GM18951 (cell line): ENCODE measurements at regions not wholly inside any gene's neighbourhood (a gene's known extent, or its start where the extent isn't known, plus 50 kb on each side); places are given as distances from the start of the nearest gene placed in this dataset.
"Not testable (repeated sequence)": the region's sequence is repeated elsewhere in the genome, so short reads cannot be mapped to it uniquely, and the experiment has no call there.

Experiments used
- POLR2A ChIP-seq: IDR thresholded peaks from 4 replicates; pipeline ENCODE4 v1.6.1; 2011; ENCODE audit warnings: mild to moderate bottlenecking; ENCODE audit not compliant: insufficient read length, insufficient read depth; ENCODE audit errors: extremely low read depth
- in situ Hi-C: fragments of 300-500 bp; cut with MboI; formaldehyde crosslinking; loops from one replicate; pipeline ENCODE4 v1.12.0; 2022; ENCODE audit warnings: low sequenced_read_pairs, mixed read lengths, inconsistent platforms; ENCODE audit not compliant: unreplicated experiment

DNA sequence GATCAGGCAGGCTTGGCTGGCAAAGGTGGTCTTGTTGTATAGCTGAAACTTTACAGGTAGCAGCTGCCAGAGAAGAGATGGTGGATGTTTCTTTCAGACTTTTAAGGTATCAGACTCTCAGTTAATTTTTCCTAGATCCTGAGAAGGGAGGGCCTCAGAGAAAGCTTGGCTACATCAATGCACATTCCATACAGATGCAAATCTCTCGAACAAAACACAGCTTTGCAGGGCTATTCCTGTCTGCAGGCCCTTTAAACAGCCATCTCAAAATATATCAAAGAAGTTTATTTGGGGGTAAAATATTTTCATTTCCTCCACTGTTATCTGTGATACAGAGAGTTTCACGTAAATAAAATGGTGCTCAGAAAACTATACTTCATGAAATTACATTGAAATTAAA, 1584.4 kb downstream of the EFNA5 start:
- no peak for TF ChIP-seq POLR2A
- in situ Hi-C loops: no loop called here

DNA sequence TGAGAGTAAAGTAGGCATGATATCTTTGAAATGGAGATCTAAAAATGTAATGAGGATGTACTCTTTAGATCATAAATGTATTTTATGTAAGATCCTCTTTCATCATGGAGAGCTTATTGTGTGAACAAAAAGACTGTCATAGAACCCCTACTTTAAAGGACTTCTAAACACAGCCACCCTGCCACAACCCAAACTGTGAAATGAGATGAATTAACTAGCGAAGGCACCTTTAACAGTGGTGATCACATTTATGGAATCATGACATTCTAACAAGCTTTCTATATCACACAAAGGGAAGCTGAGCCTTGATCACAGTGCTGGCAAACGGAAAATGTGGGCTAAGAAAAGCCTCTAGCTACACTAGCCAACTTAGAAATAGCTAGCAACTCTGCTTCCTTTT, 1585.2 kb downstream of the EFNA5 start:
- TF ChIP-seq POLR2A: no peak
- in situ Hi-C loops: no loop called here

DNA sequence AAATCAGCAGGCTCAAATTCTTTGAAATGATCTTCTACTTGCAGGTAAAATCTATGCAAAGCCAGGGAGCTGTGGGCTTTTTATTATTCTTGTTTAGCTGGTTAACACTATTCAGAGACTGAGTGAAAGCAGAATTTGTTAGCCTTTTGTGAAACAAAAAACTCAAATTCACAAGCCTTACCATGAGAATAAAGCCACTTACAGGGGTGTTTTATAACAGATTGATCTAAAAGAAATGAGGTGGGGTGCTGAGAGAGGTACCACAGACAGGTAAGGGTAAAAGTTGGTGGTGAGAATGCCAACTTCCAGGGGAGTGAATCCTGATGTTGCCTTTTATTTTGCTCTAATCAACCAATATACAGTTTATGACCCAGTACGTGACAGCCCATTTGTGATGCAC, 1585.6 kb downstream of the EFNA5 start:
- in situ Hi-C loops: no loop called here
- no peak for TF ChIP-seq POLR2A

DNA sequence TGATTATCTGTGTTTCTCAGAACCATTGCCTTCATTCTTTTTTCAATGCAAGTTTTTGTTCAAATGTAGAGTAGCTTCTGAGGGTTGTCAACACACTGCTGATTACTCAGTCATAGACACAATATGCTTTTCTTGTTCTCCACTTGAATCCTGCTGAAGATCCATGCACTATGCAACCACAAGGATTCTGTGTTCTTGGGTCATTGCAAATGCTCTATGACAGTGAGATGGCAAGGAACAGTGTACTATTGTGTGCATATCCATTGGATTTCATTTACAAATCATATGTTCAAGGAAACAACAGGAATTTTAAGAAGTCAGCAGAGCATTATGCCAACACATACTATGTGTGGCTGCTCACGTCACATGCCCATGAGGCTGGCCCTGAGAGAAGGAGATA, 1590.2 kb downstream of the EFNA5 start:
- no peak for TF ChIP-seq POLR2A
- in situ Hi-C loops: no loop called here

DNA sequence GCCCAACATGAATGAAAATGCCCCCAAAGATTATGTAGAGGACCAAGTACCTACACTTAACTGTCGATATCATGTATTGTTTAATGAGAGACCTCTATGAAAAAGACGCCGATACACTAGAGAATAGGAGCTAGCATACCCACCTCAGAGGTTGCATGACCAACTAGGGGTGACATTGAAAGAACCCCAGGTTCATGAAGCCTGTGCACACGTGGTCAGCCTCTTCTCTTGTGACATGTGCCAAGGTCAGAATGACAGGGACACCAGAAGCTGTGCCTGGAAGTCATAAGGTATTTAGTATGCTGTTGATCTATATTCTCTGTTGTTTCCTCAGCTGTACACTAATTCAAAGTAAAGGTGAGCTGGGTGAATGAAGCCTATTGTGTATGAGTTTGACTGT, 1594.1 kb downstream of the EFNA5 start:
- no peak for TF ChIP-seq POLR2A
- in situ Hi-C loops: no loop called here

DNA sequence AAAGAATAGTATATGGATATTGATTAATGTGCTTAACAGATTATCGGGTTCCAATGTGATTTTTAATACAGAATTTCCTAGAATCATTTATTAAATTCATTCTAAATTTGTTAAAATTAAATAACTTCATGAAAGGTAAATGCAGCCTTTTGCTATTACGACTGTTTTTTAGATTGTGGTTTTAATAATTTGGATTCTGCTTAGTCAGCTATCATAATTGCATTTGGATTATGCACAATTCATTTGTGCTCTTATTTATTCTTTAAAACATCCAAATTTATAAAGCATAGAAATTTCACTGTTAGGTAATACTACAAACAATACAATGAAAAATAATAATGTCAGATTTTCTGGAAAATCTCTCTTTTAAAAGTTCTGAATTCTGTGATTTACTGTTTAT, 1598.5 kb downstream of the EFNA5 start:
- in situ Hi-C loops: no loop called here
- TF ChIP-seq POLR2A: no peak

DNA sequence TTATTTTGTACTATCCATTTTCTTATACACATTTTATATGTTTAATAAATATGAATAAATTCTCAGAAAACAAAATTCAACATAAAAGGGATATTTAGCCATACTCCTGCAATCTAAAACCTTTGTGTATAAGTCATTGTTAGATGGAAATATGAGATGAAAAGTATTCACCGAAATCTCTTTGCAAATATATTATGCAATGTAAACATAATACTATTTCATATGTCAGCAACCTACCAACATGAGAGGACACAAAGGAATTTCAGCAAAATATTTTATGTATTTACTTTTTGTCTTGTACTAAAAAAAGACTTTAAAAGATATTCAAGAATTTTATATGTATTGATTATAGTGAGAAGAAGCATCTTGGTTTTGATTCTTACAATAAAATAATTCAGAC, 1623.4 kb downstream of the EFNA5 start:
- no peak for TF ChIP-seq POLR2A
- in situ Hi-C loops: no loop called here

DNA sequence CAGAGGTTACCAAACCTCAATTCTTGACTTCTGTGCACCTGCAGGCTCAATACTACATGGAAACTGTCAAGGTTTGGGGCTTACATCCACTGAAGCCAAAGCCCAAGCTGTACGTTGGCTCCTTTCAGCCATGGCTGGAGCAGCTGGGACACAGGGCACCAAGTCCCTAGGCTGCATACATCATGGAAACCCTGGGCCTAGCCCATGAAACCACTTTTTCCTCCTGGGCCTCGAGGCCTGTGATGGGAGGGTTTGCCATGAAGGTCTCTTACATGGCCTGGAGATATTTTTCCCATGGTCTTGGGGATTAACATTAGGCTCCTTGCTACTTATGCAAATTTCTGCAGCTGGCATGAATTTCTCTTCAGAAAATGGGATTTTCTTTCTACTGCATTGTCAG, 1638.7 kb downstream of the EFNA5 start:
- in situ Hi-C loops: not testable (repeated sequence)

DNA sequence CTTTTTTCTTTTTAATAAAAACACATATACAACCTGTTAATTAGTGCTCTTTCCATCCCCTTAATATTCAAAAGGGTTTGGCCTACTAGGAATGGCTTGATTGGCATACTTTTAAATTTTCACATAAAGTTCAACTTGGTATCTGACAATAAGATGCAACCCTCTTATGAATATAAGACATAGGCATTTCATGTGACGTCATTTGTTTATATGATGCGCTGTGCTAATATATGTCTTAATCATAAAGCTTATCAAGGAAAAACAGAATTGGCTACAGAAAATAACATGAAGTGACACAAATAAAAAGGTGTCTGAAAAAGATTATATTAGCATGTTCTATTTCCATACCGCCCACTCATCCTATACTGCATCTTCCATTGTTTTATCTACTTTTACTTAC, 1642.4 kb downstream of the EFNA5 start:
- in situ Hi-C loops: no loop called here

DNA sequence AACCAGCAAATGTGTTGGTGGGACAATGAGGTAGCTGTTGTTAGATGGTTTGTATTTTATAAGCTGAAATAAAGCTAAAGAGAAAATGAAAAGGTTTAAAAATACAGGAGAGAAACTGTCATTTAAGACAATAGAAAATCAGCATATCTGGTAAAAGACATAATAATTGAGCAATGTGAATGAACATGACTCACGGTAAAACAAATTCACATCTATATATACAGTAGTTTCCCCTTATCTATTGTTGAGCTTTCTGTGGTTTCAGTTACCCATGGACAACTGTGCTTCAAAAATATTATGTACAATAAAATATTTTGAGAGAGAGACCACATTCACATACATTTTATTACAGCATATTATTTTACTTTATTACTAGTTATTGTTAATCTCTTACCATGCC, 1649.8 kb downstream of the EFNA5 start:
- in situ Hi-C loops: no loop called here
- no peak for TF ChIP-seq POLR2A

More for the DNA sequence above, 1642.4 kb downstream of the EFNA5 start:
- TF ChIP-seq POLR2A: no peak

DNA sequence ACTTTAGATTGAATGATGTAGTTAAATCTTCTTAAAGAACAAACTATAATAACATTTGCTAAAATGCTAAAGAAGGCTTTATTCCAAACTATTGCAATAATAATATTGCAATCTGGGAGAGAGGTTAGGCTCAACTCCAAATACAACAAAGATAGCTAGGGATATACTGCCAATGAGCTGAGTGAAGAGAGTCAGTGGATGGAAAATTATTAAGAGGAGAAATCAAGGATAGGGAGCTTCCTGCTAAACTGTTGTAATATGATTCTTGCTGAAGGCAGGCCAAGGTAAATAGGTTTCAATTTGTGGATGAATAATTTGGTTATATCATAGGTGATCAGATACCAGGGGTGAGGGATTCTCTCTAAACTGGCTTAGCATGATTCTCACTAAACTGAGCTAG, 1651.5 kb downstream of the EFNA5 start:
- in situ Hi-C loops: no loop called here

DNA sequence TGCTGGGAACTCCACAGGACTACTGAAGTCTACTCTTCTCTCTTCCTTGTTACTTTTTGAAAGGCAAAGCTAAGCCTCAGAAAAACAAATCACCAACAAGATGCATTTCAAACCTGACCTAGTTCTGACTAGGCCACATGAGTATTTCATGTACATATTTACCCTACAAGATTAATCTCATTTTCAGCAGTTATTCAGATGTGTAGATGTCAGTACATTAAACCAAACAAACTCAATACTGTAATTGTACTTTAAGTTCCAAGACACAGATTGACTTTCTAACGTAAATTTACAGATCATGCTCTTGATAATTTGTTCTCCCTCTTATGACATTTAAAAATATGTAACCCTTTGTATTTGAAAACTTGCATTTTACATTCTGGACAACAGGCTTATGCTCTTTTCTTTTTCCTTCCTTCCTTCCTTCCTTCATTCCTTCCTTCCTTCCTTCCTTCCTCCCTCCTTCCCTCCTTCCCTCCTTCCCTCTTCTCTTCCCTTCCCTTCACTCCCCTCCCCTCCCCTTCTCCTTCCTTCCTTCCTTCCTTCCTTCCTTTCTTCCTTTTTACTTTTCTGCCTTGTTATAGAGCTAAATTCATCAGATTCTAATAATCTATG, 1653.4 kb downstream of the EFNA5 start:
- in situ Hi-C loops: no loop called here

More for the DNA sequence above, 1651.5 kb downstream of the EFNA5 start:
- TF ChIP-seq POLR2A: no peak

DNA sequence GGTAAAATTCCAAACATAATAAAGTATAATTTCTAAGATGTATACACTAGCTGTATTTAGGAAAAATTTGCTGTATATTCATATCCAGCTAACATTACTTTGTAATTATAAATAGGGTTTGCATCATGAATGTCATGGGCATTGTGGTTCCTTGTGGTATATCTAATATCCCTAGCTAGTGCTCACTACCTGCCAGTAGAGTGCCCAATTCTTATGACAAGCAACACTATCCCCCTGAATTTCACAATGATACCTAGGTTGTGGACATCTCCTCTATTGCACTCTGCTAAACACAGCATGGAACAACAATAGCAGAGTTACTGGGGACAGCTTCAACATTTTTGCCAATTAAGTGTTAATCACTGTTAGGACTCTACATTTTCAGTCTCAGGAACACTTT, 1656.5 kb downstream of the EFNA5 start:
- no peak for TF ChIP-seq POLR2A
- in situ Hi-C loops: no loop called here

More for the DNA sequence above, 1653.4 kb downstream of the EFNA5 start:
- no peak for TF ChIP-seq POLR2A

DNA sequence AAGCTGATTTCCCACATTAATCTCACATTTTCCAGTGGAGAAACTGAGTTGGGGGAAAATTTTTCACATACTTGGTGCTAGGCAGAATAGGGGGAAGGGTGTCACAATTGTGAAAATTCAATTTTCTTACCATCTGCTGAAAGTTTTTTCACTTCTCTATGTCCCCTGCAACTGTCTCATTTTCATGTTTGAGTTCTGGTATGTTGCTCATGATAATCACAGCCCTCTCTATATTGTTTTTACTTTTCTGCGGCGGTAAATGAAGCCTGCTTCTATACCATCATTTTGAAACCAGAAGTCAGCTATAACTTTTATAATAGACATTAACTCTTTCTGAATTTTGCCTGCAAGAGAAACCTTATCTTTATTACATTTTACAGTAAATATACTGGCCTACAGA, 1664.5 kb downstream of the EFNA5 start:
- in situ Hi-C loops: no loop called here
- TF ChIP-seq POLR2A: no peak

DNA sequence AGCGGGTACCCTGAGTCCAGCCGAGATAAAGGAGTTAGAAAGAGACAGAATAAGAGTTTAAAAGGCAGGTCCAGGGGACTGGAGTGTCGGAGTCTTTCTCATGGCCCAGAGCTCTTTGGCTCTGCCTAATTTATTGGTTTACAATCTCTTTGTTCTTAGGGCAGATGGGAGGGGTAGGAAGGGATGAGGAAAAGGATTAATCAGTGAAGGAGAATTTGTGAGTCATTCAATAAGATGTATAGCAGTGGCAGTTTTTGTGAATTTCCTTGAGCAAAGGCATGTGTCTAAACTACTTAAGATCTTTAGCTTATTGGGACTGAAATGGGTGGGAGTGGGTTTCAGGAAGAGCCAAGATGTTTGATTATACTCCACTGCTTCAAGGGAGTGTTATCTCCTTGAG, 1671.7 kb downstream of the EFNA5 start:
- in situ Hi-C loops: not testable (repeated sequence)
